ENCODE measurements at regions not wholly inside any gene's neighbourhood (a gene's known extent, or its start where the extent isn't known, plus 50 kb on each side); places are given as distances from the start of the nearest gene placed in this dataset.
A peak's percentile ranks its signal among the peaks of the same experiment; 100 is the strongest.

- no peak for DNase-seq (ENCODE audit: low spot score)
Measured at GRCh38 chr5:97728920-97729319, 545.9 kb upstream of the RIOK2 start.

- DNase-seq (ENCODE audit: low spot score) = no peak
Measured at GRCh38 chr5:97729938-97730337, 546.9 kb upstream of the RIOK2 start.

DNA sequence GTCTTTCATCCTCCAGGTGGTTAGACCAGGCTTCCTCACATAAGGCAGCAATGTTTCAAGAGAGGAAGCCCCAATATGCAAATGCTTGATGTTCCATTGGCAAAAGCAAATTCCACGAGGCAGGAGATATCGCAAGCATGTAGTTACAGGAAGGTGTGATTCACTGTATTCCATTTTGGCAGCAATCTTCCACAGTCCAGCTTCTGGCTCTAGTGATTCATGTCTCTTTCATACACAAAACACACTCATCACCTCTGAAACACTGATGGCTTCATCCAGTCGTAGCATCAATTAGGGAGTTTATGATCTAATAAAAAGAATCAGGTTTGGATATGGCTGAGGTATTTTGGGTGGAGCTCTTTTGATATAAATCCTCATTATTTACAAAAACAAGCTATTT lies 552.2 kb upstream of the RIOK2 start:
- peak; percentile 60 for DNase-seq (ENCODE audit: low spot score)

DNA sequence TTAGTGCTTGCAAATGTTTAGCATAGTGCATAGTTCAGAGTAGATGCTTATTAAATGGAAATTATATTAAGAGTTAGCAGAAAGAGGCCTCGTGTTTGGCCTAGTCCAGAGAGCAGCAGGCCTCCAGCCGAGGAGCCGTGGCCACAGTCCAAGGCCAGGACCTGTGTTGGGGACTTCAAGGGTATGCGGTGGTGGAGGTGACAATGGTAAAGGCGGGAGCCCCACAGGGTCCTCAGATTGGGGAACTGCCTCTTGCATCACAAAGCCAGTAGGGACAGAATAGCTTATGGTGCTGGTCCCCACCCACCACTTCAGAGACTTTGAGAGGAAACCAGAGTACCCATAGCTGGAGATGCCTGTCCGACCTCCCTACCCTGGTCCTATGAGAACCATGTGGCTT lies 554.6 kb upstream of the RIOK2 start:
- no peak for DNase-seq (ENCODE audit: low spot score)

DNA sequence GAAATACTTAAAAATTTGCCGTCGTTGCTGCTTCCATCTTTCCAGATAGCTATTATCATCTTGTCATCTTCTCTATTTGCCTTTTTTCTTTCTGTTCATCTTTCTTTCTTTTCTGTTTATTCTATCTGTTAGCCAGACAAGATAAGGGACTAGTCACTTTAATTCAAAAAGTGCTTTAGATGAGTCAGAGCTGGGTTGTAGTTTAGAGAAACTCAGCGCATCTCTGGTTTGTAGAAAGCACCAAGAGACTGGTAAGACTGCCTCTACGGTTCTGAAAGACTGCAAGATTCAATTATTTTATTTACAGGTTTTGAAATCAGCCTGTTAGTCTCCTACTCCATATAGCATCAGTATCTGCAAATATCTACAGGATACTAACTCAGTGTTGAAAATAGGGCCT lies 562.8 kb upstream of the RIOK2 start:
- DNase-seq (ENCODE audit: low spot score) = no peak

DNA sequence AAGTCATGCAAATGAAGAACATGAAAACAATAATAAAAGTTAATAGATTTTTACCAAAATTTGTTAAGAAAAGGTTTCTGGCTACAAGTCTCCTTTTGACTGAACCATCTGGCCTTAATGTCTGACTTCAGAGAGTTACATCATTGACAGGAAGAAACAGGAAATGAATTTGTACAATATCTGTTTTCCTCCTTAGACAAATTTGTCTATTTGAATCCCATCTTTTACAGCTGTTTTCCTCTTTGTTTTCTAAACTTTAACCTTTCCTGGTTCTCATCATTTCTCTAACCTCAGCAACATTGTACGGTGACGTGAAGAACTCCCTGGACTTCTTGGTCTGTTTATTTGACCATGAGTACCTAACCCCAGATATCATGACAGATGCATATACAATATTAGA lies 567.5 kb upstream of the RIOK2 start:
- no peak for DNase-seq (ENCODE audit: low spot score)

DNA sequence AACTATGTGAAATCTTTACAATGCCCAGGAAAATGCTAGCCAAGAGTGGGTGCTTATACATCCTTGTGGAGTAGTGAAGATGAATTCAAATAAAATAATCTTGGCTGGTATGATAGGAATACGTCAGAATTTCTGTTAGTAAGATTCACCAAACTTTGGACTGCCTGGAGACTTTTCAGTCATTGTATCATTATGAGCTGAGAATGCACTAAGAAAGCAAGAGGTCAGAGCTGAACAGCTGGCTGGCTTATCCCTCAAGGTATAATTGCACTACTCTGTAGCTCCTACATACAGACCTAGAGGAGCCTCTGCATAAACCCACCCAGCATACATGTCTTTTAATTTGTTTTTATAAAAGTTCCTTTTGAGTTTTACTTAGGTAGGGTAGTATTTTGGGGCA lies 568.5 kb upstream of the RIOK2 start:
- DNase-seq (ENCODE audit: low spot score) = no peak

DNA sequence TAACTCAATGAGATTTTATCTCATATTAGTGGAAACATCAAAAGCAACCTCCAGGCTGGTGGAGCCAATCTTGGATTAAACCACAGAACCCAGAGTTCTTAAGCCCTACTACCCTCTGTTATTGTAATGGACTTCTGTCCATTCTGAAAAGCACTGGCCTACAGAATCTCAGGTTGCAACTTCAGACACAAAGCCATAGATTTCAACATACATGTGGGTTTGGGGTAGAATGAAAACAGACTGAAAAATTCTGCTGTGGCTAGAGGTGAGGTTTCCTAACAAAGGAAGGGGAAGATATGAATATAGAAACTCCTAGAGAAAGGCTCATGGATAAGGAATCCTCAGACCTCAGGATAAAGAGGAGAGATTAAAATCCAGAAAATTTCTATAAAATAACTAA lies 569.8 kb upstream of the RIOK2 start:
- no peak for DNase-seq (ENCODE audit: low spot score)

GRCh38 chr5:97762483-97762882 lies 579.4 kb upstream of the RIOK2 start:
- no peak for DNase-seq (ENCODE audit: low spot score)

DNA sequence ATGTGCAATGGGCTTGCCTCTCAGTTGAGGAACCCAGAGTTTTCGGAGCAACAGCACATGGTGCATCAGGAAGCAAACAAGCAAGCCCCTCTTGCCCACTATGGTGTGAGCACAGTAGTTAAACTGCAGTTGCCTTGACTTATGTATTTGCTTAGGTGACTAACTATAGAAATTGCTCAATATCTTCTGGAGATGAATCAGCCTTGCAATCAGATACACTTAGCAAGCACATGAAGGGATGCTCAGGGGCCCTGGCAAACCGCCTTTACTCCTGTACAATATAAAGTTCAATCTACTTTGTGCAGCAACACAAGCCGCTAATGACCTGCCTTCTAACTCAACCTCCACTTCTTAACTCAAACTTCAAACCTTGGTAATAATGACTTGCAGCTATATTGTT lies 581.7 kb upstream of the RIOK2 start:
- DNase-seq (ENCODE audit: low spot score) = peak; percentile 32

DNA sequence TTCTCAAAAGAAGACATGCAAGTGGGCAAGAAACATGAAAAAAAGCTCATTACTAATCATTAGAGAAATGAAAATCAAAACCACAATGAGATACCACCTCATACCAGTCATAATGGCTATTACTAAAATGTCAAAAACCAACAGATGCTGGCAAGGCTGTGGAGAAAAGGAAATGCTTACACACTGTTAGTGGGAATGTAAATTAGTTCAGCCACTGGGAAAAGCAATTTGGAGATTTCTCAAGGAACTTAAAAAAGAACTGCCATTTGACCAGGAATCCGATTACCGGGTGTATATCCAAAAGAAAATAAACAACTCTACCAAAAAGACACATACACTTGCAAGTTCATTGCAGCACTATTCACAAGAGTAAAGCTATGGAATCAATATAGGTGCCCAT lies 595.4 kb upstream of the RIOK2 start:
- no peak for DNase-seq (ENCODE audit: low spot score)

DNA sequence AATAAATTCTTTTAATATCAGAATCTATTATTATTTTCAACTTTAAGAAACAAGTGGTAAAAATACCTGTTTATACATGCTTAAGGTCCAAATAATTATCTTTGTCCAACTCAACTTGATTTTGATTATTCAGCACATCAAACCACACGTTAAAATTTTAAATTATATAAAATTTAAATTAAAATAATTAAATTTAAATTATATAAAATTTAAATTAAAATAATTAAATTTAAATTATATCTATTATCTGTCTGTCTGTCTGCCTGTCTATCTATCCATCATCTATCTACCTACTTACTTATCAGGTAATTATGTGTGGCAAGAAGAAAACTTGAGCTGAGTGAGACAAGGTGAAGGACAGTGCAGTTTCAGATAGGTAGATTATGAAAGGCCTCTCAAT lies 605.3 kb upstream of the RIOK2 start:
- no peak for DNase-seq (ENCODE audit: low spot score)

DNA sequence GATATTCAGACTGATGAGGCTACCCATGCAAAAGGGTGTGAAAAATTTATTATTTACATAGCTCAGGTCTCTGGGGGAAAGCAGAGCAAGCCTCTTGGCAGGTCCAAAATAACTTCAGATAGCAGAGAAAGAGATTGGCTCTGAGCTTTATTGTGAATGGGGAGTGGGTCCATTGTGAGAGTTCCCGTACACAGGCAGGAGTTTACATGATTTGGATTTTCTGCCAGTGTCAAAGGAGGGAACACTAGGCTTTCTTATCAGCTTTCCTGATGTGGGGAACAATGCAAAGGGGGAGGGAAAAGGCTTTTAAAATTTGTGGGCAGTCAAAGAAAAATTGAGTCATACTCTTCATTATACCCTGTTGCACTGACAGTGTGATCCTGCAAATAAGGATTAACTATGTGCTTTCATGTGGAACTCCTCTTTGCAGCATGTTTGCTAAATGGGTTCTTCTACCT lies 615.0 kb upstream of the RIOK2 start:
- no peak for DNase-seq (ENCODE audit: low spot score)

GRCh38 chr5:97801461-97801860 lies 618.4 kb upstream of the RIOK2 start:
- no peak for DNase-seq (ENCODE audit: low spot score)

DNA sequence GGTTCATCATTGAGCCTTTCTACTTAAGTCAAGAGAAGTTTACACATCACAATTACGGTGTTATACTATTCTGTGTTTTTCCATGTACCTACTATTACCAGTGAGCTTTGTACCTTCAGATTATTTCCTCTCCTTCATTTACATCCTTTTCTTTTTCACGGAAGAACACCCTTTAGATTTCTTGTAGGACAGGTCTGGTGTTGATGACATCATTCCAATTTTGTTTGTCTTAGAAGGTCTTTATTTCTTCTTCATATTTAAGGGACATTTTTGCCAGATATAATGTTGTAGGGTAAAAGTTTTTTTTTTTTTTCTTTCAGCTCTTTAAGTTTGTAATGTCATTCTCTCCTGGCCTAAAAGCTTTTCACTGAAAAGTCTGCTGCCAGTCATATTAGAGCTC lies 637.1 kb upstream of the RIOK2 start:
- DNase-seq (ENCODE audit: low spot score) = no peak

GRCh38 chr5:97832645-97833296 lies 649.7 kb upstream of the RIOK2 start:
- DNase-seq (ENCODE audit: low spot score) = no peak

DNA sequence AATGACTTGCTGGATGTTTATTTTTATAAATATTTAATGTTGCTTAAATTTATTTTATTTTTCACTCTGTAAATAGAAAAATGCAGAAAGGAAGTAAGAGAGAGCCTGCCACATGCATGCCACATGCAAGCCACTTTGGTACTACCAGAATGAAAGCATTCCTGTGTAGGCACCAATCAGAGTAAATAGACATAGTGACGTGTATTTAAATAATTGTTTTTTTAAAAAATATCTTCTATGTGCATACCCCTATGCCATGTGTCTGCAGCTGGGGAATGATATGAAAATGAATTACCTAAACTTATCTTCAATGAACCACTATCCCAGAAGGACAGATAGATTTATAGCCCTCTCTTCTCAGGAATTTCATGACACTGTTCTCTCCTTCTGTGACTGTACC lies 651.5 kb upstream of the RIOK2 start:
- no peak for DNase-seq (ENCODE audit: low spot score)

DNA sequence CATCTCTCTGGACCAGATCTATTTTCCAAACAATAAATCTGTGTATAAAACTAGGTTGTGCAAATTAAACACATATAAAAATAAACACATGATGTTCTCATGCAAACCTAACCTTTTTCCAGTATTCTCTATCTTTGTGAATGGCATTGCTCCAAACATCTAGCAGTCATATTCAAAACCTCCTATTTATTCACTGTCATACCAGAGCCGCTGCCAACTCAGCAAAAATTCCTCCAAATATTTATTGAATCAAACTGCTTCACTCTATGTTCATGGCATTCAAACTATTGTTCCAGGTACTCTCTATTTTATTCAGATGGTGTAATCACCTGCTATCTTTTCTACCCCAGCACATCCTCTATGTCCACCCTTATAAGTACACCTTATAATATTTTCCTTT lies 652.1 kb upstream of the RIOK2 start:
- DNase-seq (ENCODE audit: low spot score) = no peak

DNA sequence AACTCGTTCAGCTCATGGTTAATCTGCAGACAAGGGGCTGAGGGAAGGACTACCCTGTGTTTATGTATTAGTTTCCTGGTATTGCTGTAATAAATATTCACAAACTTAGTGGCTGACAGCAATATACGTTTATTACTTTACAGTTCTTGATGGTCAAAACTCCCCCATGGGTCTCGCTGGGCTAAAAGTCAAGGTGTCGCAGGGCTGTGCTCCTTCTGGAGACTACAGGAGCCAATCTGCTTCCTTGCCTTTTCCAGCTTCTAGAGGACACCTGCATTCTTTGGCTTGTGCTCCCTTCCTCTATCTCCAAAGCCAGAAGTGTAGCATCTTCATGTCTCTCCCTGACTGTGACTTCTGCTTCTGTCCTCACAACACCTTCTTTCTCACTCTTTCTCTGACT lies 653.8 kb upstream of the RIOK2 start:
- no peak for DNase-seq (ENCODE audit: low spot score)

DNA sequence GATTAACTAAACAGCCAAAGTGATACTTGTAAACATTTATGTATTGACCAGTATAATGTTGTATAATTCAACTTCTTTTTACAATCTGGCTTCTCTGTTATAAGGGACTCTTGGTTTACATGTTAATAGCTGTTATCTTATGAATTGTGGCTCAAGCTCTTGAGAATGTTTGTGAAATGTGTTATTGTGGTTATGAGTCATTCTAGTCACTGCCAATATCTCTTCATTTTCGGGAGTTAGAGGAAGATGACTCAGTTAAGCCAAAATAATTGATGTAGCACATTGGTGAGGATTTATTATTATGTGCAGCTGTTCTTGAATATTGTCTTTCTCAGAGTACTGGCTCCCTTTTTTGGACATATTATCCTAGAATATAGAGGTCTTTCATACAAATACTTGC lies 655.2 kb upstream of the RIOK2 start:
- DNase-seq (ENCODE audit: low spot score) = peak; percentile 63

DNA sequence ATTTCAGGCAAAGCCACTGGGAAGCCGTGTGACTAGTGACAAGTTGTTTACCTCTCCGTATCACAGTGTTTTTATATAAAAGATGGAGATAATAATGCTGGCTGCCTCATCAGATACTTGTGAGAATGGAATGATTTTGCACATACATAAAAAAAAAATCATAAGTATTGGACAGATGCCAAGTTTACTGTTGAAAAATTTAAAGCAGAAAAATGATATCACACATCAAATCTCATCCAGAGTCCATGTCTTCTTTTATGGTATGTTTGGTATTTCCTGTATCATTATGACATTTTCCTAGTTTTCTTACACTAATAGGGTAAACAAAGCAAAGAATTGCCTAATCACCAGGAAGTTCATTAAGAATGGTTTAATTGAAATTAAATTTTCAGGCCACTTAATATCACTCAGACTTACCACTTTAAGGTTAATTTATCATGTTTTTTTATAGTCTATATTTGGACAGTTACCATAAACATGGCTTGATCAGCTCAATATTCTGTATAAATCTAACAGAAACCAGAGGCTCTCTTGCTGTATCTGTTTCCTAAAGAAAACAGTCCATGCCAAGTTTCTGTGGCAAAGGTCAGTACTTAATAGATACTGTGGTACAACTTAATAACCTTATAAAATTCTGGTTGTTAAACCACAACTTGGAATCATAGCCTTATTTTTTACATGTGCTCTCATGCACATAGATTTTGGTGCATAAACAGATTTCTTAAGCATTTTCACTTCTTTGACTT lies 656.5 kb upstream of the RIOK2 start:
- DNase-seq (ENCODE audit: low spot score) = no peak

- DNase-seq (ENCODE audit: low spot score) = no peak
Measured at GRCh38 chr5:97840643-97841042, 657.6 kb upstream of the RIOK2 start.

DNA sequence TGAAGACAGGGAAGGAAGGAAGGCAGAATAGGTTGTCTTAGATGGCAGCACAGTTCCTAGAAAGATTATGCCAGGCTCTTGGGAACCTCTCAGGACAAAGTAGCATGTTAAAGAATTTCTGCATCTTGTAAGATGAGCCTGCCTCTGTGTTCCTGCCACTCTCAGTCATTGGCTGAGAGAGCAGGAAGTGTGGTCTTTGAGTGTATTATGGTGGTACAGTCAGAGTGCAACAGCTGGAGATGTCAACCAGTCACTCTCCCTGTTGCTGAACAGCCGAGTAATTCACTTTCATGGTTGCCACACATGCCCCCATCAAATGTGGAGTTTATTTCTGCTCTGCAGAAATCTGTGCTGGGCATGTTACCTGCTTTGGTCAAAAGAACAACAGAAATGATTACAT lies 659.6 kb upstream of the RIOK2 start:
- no peak for DNase-seq (ENCODE audit: low spot score)

- no peak for DNase-seq (ENCODE audit: low spot score)
Measured at GRCh38 chr5:97844797-97845196, 661.8 kb upstream of the RIOK2 start.

Data from AG20443 (cell line).